HL-60 (cell line): ENCODE measurements at regions not wholly inside any gene's neighbourhood (a gene's known extent, or its start where the extent isn't known, plus 50 kb on each side); places are given as distances from the start of the nearest gene placed in this dataset.

Experiments
- DNase-seq, 2 experiments: peaks; one replicate each; pipeline ENCODE4 v3.0.0-alpha.2; 2010 to 2020; ENCODE audit warnings: low read depth in 1 of 2, low spot score in 1 of 2
- H3K27ac ChIP-seq: fragments of 250-450 bp; sonication (Bioruptor Pico); replicated peaks from 2 replicates; pipeline ENCODE4 v1.5.1; 2020; ENCODE audit warnings: mild to moderate bottlenecking, moderate library complexity
- H3K27me3 ChIP-seq: fragments of 250-450 bp; sonication (Bioruptor Pico); 2 replicates; pipeline ENCODE4 v1.5.1; 2021; ENCODE audit warnings: mild to moderate bottlenecking, moderate library complexity; ENCODE audit not compliant: insufficient read depth, poor library complexity, severe bottlenecking
- H3K4me3 ChIP-seq: replicated peaks from 2 replicates; pipeline ENCODE4 v1.5.1; 2011; ENCODE audit warnings: mild to moderate bottlenecking, control low read depth, low read length; ENCODE audit not compliant: insufficient read depth
- CTCF ChIP-seq: IDR thresholded peaks from one replicate; pipeline ENCODE4 v1.5.1; 2011; ENCODE audit warnings: low read length, control low read depth, inconsistent platforms; ENCODE audit not compliant: insufficient read depth
- GABPA ChIP-seq: IDR thresholded peaks from 2 replicates; pipeline ENCODE4 v1.6.1; 2012; ENCODE audit warnings: low read depth
- POLR2AphosphoS5 ChIP-seq: IDR thresholded peaks from 2 replicates; pipeline ENCODE4 v1.6.1; 2012; ENCODE audit warnings: low read depth
- REST ChIP-seq: IDR thresholded peaks from 2 replicates; pipeline ENCODE4 v1.6.1; 2012; ENCODE audit warnings: low read depth; ENCODE audit not compliant: insufficient replicate concordance
- SPI1 ChIP-seq: IDR thresholded peaks from 2 replicates; pipeline ENCODE4 v1.6.1; 2012; ENCODE audit warnings: low read depth, mild to moderate bottlenecking, borderline replicate concordance

- no peaks in the 10 kb centered on the region for H3K27me3 ChIP-seq
- no peak for DNase-seq
- H3K4me3 ChIP-seq: no peak overlapping the region
- no peak overlapping the region for H3K27ac ChIP-seq
- TF ChIP-seq SPI1: no peak
- TF ChIP-seq CTCF: no peak
- no peak for TF ChIP-seq POLR2AphosphoS5
- TF ChIP-seq REST: no peak
- no peak for TF ChIP-seq GABPA
Measured at GRCh38 chr16:79651363-79651762, 50.8 kb upstream of the MAF start.
